ENCODE measurements at regions not wholly inside any gene's neighbourhood (a gene's known extent, or its start where the extent isn't known, plus 50 kb on each side); places are given as distances from the start of the nearest gene placed in this dataset.

DNA sequence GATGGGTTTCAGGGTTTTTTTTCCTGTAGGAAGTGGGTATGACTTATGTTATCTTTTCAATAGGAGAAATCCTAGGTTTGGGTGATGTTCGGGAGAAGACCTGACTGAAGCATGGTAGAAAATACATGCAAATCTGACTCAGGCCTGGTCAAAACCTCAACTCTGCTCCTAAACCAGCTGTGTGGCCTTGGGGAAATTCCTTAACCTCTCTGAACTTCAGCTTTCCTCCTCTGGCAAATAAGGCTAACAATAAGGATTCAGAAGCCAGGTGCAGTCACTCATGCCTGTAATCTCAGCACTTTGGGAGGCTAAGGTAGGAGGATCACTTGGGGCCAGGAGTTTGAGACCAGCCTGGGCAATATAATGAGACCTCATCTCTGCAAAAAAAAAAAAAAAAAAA, 148.5 kb downstream of the PHETA1 start:
- TF ChIP-seq CTCF (IDR thresholded peaks at IDR 0.05; ENCODE audit: low read depth, low read length, missing control alignments) = no peak
- DNase-seq (ENCODE audit: low read depth) = no peak
- H3K4me3 ChIP-seq (ENCODE audit: low read depth, low read length) = no peak overlapping the region
- in situ Hi-C loops (cut with HindIII; ENCODE audit: low sequenced_read_pairs) = no loop called here

- in situ Hi-C loops (cut with HindIII; ENCODE audit: low sequenced_read_pairs) = no loop called here
- DNase-seq (ENCODE audit: low read depth) = no peak
- no peak for TF ChIP-seq CTCF (IDR thresholded peaks at IDR 0.05; ENCODE audit: low read depth, low read length, missing control alignments)
- no peak overlapping the region for H3K4me3 ChIP-seq (ENCODE audit: low read depth, low read length)
Measured at GRCh38 chr12:111219440-111219839, 149.5 kb downstream of the PHETA1 start.

- no peak overlapping the region for H3K4me3 ChIP-seq (ENCODE audit: low read depth, low read length)
- in situ Hi-C loops (cut with HindIII; ENCODE audit: low sequenced_read_pairs) = no loop called here
- no peak for TF ChIP-seq CTCF (IDR thresholded peaks at IDR 0.05; ENCODE audit: low read depth, low read length, missing control alignments)
- DNase-seq (ENCODE audit: low read depth) = no peak
Measured at GRCh38 chr12:111218499-111218898, 150.4 kb downstream of the PHETA1 start.

DNA sequence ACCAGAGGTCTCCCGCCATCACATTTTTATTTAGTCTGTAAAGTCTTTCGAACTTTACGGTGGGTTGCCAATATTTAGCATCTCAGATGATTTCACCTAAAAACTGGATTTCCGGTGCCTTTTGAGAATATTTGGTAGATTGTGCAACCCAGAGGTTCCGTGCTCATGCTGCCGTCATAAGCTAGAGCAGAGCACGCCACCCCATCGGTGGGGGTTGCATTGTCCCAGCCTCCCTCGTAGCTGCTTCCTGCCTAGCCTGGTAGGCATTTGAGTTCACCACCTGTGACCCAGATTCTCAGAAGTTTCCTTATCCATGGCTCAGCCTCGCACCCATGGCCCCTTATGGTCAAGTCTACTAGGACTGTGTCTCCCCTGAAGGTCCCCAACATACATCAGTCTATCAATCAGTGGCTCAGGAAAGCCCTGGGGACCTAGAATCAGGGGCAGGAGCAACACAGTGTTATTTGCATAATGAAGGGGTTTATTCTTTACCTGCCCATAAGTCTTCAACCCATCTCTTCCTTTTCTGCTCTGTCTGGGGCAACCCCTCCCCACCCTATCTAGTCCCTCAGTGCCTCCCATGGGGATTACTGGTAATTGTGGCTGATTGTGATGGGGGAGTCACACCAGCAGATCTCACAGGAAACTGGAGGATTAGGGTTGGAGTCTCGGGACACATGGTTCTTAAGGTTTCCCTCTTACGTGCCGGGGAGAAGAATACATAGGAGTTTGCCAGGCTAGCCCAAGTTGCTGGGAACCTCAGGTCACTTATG, 152.3 kb downstream of the PHETA1 start:
- TF ChIP-seq CTCF (IDR thresholded peaks at IDR 0.05; ENCODE audit: low read depth, low read length, missing control alignments) = no peak
- in situ Hi-C loops (cut with HindIII; ENCODE audit: low sequenced_read_pairs) = no loop called here
- DNase-seq (ENCODE audit: low read depth) = no peak
- H3K4me3 ChIP-seq (ENCODE audit: low read depth, low read length) = no peak overlapping the region

- H3K4me3 ChIP-seq (ENCODE audit: low read depth, low read length) = no peak overlapping the region
- in situ Hi-C loops (cut with HindIII; ENCODE audit: low sequenced_read_pairs) = no loop called here
- DNase-seq (ENCODE audit: low read depth) = no peak
- TF ChIP-seq CTCF (IDR thresholded peaks at IDR 0.05; ENCODE audit: low read depth, low read length, missing control alignments) = no peak
Measured at GRCh38 chr12:111215881-111216280, 153.0 kb downstream of the PHETA1 start.

- no peak overlapping the region for H3K4me3 ChIP-seq (ENCODE audit: low read depth, low read length)
- in situ Hi-C loops (cut with HindIII; ENCODE audit: low sequenced_read_pairs) = no loop called here
- no peak for TF ChIP-seq CTCF (IDR thresholded peaks at IDR 0.05; ENCODE audit: low read depth, low read length, missing control alignments)
- DNase-seq (ENCODE audit: low read depth) = no peak
Measured at GRCh38 chr12:111214401-111214800, 154.5 kb downstream of the PHETA1 start.

Data from astrocyte of the cerebellum (primary cell).